Femur (tissue), 1 donor: ENCODE measurements at regions not wholly inside any gene's neighbourhood (a gene's known extent, or its start where the extent isn't known, plus 50 kb on each side); places are given as distances from the start of the nearest gene placed in this dataset.
A peak's percentile ranks its signal among the peaks of the same experiment; 100 is the strongest.

ENCODE experiments used
- DNase-seq: peaks from one replicate; pipeline ENCODE4 v3.0.0-alpha.2; 2017

DNA sequence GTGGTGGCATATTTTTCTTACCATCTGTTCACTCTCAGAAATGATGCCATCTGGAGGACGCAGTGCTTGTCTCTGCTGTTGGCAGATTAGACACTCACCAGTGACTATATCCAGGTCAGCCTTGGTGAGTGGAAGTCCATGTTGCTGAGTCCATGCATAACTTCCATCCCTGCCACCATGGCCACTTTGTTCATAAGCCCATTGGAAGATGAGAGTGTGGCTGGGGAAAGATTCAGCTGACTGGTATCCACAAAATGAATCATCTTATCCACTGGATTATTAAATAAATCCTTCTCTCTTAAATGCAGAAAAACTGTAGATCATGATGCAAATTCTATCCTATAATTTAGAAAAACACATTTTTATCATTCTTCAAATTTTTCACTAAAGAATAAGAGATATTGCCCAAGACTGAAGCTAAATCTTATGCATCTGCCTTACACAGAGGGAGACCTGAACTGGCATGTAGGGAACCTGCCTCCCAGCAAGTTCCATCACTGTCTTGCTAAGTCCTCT lies 726.9 kb downstream of the TNS3 start:
- DNase-seq = no peak

DNA sequence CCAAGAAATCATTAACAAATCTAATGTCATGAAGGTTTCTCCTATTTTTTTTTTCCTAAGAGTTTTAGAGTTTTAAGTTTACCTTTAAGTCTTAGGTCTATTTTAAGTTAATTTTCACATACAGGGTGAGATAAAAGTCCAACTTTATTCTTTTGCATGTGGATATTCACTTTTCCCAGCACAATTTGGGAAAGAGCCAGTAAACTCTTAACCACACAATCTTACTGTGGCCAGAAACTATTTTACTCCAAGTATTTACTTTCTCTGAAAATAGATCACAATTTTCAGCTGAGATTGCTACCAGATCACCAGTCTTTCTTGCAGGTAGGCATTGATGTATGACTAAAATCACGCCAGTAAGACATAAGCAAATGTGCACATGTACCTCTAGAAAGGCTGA lies 728.5 kb downstream of the TNS3 start:
- no peak for DNase-seq

DNA sequence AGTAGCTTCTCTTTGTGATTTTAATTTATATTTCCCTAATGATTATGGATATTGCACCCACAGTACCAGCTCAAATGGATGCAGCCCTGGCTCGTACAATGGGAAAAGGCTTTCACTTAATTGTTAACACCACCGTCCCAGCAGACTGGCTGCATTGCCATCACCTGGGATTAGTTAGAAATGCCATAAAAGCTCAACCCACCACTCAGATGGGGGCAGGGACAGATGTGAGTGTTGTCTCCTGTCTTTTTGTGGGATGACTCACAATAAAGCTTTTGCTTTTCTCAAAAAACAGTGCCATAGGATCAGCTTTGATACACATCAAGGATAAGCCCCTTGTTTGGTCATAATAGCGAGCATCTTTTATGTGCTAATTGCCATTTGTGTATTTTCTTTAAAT lies 729.1 kb downstream of the TNS3 start:
- no peak for DNase-seq

DNA sequence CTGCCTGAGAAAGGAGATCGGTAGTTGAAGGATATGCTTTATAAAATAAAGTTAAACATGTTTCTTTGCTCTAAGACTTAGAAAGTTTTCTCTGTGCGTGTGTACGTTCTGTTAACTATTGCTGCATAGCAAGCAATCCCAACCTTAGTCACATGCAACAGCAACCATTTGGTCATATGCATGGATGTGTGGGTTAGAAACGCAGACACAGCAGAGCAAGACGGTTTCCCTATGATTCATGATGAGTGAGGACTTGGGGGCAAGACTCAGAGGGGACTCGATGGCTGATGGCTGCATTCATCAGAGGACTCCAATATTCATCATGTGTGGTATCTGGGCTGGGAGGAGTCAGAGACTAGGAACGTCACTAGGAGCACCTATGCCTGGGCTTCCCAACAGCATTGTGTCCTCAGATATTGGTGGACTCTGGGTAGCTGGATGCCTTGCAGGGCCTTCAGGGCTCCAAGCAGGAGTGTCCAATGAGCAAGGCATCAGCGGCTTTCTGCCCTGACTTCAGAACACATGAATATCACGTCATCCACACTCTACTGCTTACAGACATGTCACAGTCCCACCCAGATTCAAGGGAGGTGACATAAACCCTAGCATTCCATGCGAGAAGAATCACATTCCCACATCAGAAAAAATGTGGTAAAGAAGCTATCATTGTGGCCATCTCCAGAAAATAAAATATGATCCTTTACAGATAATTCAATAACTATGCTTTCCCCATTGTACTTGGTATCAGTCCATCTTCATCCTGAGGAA lies 731.2 kb downstream of the TNS3 start:
- DNase-seq = no peak

DNA sequence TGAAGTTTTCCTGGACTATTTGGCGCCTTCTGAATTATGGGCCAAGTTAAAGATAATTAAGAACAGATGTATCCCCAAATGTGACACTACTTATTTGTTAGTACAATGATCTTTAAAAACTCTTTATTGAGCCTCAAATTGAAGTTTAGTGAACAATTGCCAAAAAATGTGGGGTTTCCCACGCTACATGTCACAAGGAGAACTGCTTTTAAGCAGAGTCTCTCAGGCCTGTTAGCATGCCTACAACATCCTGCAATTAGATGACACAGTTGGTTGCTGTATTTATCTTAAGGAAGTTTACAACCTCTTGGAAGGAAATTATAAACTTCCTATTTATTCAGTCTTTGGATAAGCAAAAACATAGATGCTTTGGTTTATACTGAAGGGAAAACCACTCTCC lies 733.0 kb downstream of the TNS3 start:
- no peak for DNase-seq

DNA sequence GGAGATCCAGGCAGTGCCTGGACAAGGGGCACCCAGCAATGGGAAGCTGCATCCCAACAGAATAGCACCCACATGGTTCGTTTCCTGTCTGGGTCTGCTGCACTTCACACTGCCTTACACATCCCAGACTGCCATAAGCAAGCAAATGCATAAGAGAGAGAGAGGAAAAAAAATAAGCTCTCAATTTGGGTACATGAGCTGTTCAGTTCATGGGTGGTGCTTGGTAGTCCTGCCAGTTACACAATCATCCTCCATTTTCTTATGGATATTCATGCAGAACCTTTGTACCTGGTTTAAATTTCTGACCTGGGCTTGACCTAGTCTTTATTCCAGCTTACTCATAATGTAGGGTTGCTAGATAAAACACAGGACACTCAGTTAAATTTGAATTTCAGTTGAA lies 733.6 kb downstream of the TNS3 start:
- no peak for DNase-seq

DNA sequence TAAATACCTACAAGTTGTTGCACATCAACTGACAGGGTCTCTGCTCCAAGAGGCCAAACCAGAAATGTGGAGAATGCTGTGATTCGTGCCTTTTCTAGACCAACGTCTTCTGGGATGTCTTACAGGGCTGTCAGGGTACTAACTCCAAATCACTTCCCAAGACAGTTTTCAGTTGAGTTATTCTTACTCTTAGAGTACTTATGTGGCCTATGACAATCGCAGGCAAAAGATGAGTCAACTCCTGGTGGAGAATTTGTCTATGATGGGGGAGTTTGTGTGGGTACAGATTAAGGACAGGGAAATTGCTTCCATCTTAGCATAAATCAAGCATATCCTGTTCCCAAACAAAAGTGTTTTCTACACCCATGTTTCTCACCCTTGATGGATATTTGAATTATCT lies 734.8 kb downstream of the TNS3 start:
- DNase-seq = no peak

DNA sequence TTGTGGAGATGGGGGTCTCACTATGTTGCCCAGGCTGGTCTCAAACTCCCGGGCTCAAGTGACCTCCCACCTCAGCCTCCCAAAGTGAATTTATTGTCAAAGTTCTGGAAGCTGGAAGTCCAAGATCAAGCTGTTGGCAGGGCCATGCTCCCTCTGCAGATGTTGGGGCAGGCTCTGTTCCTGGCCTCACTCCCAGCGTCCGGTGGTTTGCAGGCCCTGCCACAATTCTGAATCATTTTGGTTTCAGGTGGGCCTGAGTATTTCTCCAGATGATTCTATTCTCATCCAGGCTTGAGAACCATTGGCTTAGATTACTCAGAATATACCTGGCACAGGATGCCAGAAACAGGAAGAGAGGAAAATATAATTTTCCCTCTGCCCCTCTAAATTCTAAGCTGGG lies 737.4 kb downstream of the TNS3 start:
- DNase-seq = peak; percentile 29

DNA sequence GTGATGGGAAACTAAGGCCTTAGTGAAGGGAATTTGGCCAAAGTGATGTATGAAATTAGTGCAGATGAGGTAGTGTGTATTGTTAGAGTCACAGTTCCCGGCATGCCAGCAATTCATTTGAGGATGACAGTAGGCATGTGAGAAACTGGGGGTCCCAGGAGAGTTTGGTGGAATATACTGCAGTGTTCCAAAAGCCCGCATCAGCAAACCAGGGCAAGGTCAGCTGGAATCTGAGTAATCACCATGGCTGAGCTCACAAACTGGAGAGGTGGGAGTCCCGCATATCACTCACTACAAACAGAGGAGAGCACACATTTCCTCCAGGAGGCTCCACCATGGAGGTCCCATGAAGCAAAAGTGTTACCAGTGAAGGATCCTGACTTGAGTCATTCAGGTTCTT lies 740.7 kb downstream of the TNS3 start:
- no peak for DNase-seq

DNA sequence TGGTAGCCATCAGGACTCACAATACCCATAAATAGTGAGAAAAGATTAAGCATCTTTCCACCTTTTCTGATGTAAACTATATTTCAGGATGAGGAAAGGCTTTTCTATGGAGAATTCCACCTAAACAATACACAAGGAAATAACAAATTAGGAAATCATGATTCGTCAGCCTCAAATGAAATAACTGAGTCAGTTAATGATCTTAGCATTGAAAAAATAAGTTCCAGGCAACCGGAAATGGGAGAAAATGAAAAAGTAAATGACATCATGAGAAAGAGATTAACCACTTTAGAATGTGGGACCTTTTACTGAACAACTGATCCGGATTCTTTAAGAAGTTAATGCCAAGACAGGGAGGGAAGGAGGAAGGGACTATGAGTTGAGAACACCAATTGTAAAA lies 742.3 kb downstream of the TNS3 start:
- no peak for DNase-seq

DNA sequence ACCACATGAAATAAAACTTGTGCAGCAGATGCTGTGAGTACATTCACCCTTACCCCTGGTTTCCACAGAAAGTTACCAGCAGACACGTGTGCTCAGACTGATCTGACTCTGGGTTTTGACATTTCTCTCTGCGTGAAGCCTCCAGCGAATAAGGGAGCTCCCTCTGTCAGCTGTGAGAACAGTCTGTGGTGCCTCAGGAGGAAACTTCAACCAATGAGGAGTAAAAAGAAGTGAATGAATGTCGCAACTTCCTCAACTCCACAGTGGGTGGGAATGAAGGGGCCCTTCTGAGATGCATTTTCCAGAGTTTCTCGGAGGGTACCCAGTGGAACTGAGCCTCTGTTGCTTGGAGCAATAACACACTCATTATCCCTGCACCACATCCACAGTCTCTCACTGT lies 743.4 kb downstream of the TNS3 start:
- DNase-seq = no peak

DNA sequence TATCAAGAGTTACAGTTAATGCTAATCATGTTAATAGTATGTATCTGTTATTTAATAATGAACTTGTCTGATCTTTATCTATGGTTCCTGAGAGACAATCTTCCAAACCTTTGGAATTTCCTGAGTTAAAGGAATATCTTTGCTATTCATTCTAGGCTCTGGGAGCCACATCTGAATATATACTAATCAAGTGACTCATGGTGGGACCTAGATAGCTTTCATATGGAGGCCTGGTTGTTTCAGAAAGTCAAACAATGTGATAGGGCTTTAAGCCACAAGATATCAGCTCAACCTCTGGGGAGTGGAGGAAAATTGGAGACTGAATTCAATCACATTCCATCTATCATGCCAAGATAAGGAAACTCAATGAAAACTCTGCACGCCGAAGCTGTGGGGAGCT lies 746.4 kb downstream of the TNS3 start:
- DNase-seq = no peak

DNA sequence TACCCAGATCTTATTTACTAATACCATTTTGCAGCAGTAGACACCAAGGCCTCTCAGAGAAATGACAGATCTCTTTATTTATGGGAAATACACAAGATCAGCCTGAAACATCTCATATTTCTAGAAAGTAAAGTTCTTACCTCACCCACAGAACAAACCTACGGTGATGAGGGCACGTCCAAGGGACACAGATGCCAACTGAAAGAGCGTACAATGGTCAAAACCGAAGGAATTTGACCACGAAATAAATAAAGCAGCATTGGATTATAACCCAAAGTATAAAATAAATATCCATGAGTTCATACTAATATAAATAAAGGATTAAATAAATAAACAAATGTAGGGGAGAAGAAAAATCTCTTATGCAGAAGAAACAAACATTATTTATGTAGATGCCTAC lies 747.0 kb downstream of the TNS3 start:
- no peak for DNase-seq

DNA sequence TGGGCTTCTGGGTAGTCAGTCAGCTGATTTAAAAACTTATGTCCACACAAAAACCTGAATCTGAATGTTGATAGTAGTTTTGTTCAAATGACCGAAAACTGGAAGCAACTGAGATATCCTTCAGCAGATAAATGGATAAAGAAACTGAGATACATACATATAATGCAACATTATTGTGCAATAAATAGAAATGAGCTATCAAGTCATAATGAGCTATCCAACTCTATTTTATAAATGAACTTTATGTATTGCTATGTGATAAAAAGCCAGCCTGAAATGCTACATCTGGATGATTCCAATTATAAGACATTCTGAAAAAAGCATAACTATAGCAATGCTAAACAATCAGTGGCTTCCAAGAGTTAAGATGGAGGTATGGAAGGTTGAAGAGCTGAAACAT lies 748.7 kb downstream of the TNS3 start:
- DNase-seq = no peak

DNA sequence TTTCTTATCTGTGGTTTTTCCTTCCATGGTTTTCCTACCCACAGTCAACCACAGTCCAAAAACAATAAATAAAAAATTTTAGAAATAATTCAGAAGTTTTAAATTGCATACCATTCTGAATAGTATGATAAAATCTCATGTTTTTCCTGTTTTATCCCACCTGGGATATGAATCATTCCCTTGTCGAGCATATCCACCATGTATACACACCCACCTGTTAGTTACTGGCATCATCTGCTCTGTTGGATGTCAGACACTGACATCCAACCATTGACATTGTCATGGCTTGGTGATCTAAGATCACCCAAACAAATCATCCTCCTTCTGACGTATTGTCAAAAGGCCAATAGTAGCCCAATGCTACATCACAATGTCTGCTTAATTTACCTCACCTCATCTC lies 749.8 kb downstream of the TNS3 start:
- no peak for DNase-seq

DNA sequence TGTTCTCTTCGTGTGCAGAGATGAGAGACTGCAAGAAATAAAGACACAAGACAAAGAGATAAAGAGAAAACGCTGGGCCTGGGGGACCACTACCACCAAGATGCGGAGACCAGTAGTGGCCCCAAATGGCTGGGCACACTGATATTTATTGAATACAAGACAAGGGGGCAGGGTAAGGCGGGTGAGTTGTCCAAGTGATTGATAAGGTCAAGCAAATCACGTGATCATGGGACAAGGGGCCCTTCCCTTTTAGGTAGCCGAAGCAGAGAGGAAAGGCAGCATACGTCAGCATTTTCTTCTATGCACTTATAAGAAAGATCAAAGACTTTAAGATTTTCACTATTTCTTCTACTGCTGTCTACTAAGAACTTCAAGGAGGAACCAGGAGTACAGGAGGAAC lies 762.1 kb downstream of the TNS3 start:
- no peak for DNase-seq

DNA sequence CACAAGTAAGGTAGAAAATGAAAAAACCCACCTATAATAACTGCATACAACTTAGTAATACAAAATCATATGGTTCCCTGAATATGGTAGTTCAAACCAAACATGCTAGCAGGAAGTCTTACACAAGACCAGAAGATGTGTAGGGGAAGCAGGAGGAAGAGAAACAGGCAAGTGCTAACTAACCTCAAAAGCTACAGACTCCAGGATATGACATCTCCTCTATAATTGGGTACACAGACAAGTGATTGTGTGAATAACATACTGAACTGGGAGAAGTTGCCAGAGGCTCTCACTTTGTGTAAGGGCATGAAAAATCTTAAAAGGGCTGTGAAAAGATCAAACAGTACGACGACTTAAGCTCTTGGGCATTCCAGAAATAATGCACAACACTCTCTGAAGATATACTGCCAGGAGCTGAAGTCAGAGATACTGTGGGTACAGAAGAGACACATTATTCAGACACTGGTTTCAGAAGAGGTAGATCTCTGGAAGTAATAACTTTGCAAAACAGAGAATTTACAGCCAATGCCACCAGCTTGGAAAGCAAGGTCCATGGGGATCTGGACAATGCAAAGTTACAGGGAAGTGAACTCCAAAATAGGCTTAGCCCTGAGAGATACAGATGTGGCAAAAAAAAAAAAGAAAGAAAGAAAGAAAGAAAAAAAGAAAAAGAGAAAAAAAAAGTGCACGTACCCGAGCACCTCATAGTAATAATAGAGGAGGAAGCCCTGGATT lies 767.2 kb downstream of the TNS3 start:
- no peak for DNase-seq

DNA sequence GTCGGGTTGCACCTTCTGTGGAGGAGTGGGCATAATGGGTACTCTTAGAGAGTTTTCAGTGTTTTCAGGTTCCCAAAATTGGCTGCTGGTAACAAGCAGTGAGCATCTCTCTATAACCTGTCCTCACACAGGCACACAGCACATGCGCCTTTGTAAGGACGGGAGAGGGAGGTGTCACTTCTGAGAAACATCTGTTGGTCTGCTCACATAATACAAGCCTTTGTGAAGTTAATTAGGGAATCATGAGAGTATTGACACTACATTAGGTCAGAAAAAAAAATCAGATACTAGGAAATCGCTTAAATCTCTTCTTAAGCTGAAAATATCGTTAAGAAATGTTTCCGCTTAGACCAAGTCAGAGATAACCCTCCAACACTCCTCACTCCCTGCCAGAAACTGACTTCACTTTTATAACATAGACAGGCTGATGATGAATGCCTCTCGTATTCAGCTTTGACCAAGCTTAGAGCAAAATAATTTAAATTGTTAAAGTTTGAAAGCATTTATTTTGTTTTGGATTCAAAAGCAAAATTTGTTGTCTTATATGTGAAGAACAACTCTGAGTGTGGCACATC lies 769.7 kb downstream of the TNS3 start:
- DNase-seq = no peak

DNA sequence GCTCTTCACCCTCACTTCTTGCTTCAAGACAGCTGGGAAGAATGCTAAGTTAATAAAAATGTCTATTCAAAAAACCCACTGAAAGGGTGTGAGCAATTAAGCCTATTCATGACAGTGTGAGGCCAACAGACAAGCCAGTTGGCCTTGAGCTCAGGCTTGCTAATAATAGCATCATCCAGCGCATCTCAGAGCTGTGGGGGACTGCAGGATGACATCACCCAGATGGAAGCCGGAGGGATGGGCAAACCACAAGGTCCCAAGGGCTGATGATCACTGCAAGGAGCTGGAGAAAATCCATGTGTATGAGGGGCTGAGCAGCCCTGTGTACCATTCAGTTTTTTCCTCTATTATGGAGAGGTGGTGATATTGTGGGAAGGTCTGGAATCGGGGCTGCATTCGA lies 770.4 kb downstream of the TNS3 start:
- peak; percentile 77 for DNase-seq

DNA sequence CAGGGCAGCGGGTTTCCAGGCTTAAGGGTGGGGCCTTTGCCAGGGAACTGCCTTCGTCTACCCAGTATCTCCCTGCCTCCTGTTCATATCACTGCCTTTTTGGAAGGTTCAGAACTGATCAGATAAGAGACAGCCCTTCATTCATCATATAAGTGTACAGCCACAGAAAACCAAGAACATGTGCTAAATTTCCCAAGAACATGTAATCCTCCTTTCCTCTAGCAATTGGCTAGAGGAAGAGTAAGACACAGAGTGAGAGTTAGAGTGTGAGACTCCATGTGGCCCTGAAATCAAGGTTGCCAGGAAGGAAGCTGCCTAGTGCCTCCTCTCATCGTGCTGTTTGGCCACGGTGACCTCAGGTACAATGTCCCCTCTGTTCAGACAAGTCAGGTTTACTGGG lies 770.9 kb downstream of the TNS3 start:
- no peak for DNase-seq

DNA sequence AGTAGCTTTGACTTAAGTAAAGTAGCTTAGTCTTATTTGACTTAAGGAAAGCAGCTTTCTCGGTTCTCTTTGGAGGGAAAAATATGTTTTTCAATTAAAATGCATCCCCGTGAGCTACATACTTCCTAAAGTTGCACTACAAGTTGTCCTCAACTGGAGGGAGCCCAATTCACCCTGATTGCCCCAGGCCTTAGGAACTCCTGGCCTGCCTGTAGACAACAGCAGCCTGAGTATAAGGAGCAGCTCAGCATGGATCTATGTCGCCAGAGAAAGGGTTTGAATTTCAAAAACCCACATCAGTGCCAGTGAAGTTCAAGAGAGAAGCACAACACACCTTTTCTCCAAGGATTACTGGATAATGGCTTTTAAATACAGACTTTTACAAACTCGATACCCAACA lies 772.0 kb downstream of the TNS3 start:
- no peak for DNase-seq

DNA sequence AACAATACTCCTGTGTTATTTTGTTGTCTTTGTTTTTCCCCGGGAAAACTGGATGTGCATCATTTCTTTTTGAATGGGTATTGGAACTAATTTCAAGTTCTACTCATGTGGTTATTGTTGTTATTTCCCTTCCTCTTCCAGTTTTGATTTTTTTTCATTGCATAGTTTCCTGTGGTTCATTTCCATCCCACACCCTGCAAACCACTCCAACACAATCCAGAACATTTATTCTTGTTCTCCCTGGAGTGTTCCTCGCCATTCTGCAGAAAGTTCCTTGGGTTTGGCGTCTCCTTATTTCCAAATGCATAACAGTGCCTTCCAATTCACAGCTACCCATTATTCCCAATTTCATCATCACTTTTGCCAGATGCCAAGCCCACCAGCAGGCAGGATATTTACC lies 775.1 kb downstream of the TNS3 start:
- DNase-seq = no peak

DNA sequence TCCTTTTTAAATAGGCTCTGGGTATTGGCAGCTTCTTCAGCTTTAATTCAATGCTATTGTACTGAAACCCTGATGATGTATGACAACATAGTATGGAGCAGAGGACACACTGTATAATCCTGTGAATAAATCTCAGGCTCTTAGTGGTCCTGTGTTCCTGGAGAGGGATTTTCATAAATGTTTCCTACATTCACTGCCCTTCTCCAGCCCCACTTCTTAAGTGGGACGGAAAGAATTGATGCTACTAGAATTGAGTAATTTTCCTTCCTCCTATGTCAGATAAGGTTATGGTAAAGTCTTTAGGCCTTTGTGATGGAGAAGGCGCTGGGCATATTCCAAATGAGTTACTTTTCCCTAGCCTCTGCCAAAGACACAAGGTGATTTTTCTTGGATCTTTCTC lies 779.4 kb downstream of the TNS3 start:
- no peak for DNase-seq

DNA sequence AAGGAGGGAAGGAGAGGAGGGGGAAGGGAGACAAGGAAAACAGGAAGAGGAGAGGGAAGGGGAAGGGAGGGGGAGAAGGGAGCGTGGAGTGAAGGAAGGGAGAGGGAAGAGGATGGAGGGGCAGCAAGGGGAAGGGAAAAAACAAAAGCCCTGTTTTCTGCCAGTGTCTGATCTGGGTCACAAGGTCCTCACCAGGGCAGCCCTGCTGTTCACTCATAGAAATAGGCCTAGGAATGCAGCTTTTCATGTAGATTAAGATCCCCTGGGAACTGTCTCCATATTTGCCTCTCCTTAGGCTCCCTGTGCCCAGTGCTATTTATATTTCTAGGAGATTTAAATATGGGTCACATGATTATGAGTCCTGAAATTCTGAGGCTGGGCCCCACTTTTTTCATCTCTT lies 790.7 kb downstream of the TNS3 start:
- DNase-seq = no peak
